ENCODE measurements at regions not wholly inside any gene's neighbourhood (a gene's known extent, or its start where the extent isn't known, plus 50 kb on each side); places are given as distances from the start of the nearest gene placed in this dataset.

GRCh38 chr18:61706276-61706915 lies 186.4 kb downstream of the RNF152 start:
- ATAC-seq = no peak

DNA sequence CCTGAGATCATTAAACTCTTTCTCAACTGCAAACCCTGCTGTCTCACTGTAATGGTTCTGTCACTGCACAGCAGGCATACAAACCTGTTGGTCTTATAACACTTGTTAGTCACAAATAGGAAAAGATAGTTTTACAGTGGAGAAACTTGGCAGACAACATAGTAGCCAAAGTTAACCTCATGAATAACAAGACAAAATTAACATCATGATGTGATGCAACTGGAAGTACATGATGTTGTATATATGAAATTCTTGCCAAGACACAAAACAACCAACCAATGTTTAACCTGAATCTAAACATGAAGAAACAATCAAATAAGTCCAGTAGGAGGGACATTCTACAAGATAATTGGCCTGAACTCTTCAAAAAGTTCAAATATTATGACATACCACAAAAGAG lies 189.3 kb downstream of the RNF152 start:
- Mint-ChIP-seq H3K27ac (no peak overlapping the region), H3K36me3 (ENCODE audit: low read depth) (no peaks in the 10 kb centered on the region), H3K27me3 (peaks cover 8% of the 10 kb centered on the region), H3K4me1 (ENCODE audit: low read depth) (no peaks in the 10 kb centered on the region), H3K9me3 (no peaks in the 10 kb centered on the region), H3K4me3 (no peak overlapping the region)
- ATAC-seq (no peak), DNase-seq (no peak)
- ChIA-PET POLR2A (no interaction called here), CTCF (no interaction called here)
- TF ChIP-seq CTCF (IDR thresholded peaks at IDR 0.05) = no peak
- intact Hi-C loops (cut with micrococcal nuclease) = no loop called here

More at GRCh38 chr18:61706276-61706915, 186.4 kb downstream of the RNF152 start:
- TF ChIP-seq CTCF (IDR thresholded peaks at IDR 0.05) = no peak
- no peaks in the 10 kb centered on the region for H3K9me3 Mint-ChIP-seq
- CTCF ChIA-PET = no interaction called here
- no peak for DNase-seq
- POLR2A ChIA-PET = no interaction called here
- peaks cover 4% of the 10 kb centered on the region for H3K27me3 Mint-ChIP-seq
- H3K4me1 Mint-ChIP-seq (ENCODE audit: low read depth) = no peaks in the 10 kb centered on the region
- H3K36me3 Mint-ChIP-seq (ENCODE audit: low read depth) = no peaks in the 10 kb centered on the region
- no peak overlapping the region for H3K4me3 Mint-ChIP-seq
- intact Hi-C loops (cut with micrococcal nuclease) = no loop called here
- no peak overlapping the region for H3K27ac Mint-ChIP-seq

DNA sequence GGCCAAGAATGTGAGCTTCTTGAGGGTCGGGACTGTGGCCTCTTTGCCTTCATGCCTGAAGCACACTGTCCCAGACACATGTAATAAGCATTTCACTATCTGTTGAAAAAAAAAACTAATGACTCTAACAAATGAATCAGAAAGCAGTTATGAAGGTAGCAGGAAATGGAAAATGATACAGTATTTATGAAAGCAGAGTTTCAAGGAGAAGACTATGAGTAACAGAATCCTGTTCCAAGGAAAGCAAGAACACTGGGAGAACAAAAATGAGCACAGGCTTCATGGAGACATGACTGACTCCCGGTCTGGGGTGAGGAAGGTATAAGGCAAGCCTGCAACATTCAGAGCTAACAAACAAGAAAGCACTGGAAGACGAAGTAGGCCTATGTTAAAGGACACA lies 190.8 kb downstream of the RNF152 start:
- POLR2A ChIA-PET = no interaction called here
- TF ChIP-seq CTCF (IDR thresholded peaks at IDR 0.05) = no peak

GRCh38 chr18:61699397-61700110 lies 193.3 kb downstream of the RNF152 start:
- TF ChIP-seq CTCF (IDR thresholded peaks at IDR 0.05) = no peak
- POLR2A ChIA-PET = no interaction called here
- CTCF ChIA-PET = no interaction called here
- Mint-ChIP-seq H3K36me3 (ENCODE audit: low read depth) (no peaks in the 10 kb centered on the region), H3K9me3 (no peaks in the 10 kb centered on the region), H3K4me3 (no peak overlapping the region), H3K27ac (no peak overlapping the region), H3K27me3 (peaks cover 11% of the 10 kb centered on the region), H3K4me1 (ENCODE audit: low read depth) (no peaks in the 10 kb centered on the region)
- intact Hi-C loops (cut with micrococcal nuclease) = no loop called here
- DNase-seq (no peak), ATAC-seq (no peak)

More for the DNA sequence above, 190.8 kb downstream of the RNF152 start:
- intact Hi-C loops (cut with micrococcal nuclease) = no loop called here
- no peak for DNase-seq
- Mint-ChIP-seq H3K9me3 (no peaks in the 10 kb centered on the region), H3K4me3 (no peak overlapping the region), H3K27me3 (peaks cover 9% of the 10 kb centered on the region), H3K4me1 (ENCODE audit: low read depth) (no peaks in the 10 kb centered on the region), H3K27ac (no peak overlapping the region), H3K36me3 (ENCODE audit: low read depth) (no peaks in the 10 kb centered on the region)
- no peak for ATAC-seq
- CTCF ChIA-PET = no interaction called here

GRCh38 chr18:61697306-61697909 lies 195.4 kb downstream of the RNF152 start:
- ATAC-seq (no peak), DNase-seq (no peak)
- ChIA-PET POLR2A (no interaction called here), CTCF (interaction anchor here (1.0 kb wide), 1 partner anchor 10 kb away, joined by 4 read pairs; no protein-coding TSS in a partner anchor)
- H3K4me1 Mint-ChIP-seq (ENCODE audit: low read depth) = no peaks in the 10 kb centered on the region
- no peaks in the 10 kb centered on the region for H3K9me3 Mint-ChIP-seq
- no peak overlapping the region for H3K27ac Mint-ChIP-seq
- peaks cover 10% of the 10 kb centered on the region for H3K27me3 Mint-ChIP-seq
- TF ChIP-seq CTCF (IDR thresholded peaks at IDR 0.05) = no peak
- intact Hi-C loops (cut with micrococcal nuclease) = no loop called here
- H3K36me3 Mint-ChIP-seq (ENCODE audit: low read depth) = no peaks in the 10 kb centered on the region
- no peak overlapping the region for H3K4me3 Mint-ChIP-seq
